HCT116 (cell line): ENCODE measurements at regions not wholly inside any gene's neighbourhood (a gene's known extent, or its start where the extent isn't known, plus 50 kb on each side); places are given as distances from the start of the nearest gene placed in this dataset.

Experiments
- ATAC-seq: fragments of 200-7000 bp; cut with Tn5 transposase; 2 replicates; pipeline ENCODE4 v1.9.1; 2020; ENCODE audit warnings: mild to moderate bottlenecking, moderate library complexity
- BruUV-seq: library from RNA; stranded (reverse); fragments of 400-500 nt; replicated peaks from 2 replicates; lab custom pipeline; 2021; lab: Mats Ljungman, UMichigan
- CTCF ChIA-PET: fragments of 300-600 bp; sonication (Branson Sonifier 250); formaldehyde crosslinking; loops from one replicate; lab custom pipeline; 2021; ENCODE audit warnings: antibody characterized with exemption; lab: Charles Lee
- POLR2A ChIA-PET: fragments of 300-600, 350-600 bp; sonication (Branson Sonifier 250); formaldehyde crosslinking; loops from one replicate; lab custom pipeline; 2021; ENCODE audit warnings: antibody characterized with exemption; lab: Charles Lee
- RAD21 ChIA-PET, 2 experiments: fragments of 300-600 bp; sonication (Branson Sonifier 250); formaldehyde crosslinking; loops; one replicate each; lab custom pipeline; 2023; ENCODE audit warnings: low total read pairs in 2 of 2; ENCODE audit not compliant: uncharacterized antibody in 2 of 2, unreplicated experiment in 2 of 2, low non-redundant PET in 1 of 2; lab: Charles Lee
- DNase-seq: peaks from one replicate; pipeline ENCODE4 v3.0.0-alpha.2; 2010; ENCODE audit warnings: low read depth, low spot score
- H2AFZ ChIP-seq: fragments of 200-600 bp; shearing (Covaris generic), sonication (generic); 2 replicates; pipeline ENCODE4 v1.6.1; 2017; ENCODE audit warnings: low read depth, mixed run types, mixed read lengths, antibody characterized with exemption, low read length; ENCODE audit not compliant: poor library complexity, severe bottlenecking
- H3K27ac ChIP-seq: 2 replicates; pipeline ENCODE4 v1.5.1; 2012; ENCODE audit warnings: low read depth, low read length
- H3K27me3 ChIP-seq: fragments of 200-600 bp; sonication (generic); 2 replicates; pipeline ENCODE4 v1.6.1; 2016; ENCODE audit warnings: mixed run types, low read length, mixed read lengths; ENCODE audit not compliant: insufficient read depth
- H3K36me3 ChIP-seq, 2 experiments: fragments of 200-500 bp in 1 of 2; fragments of 200-600 bp in 1 of 2; sonication (Bioruptor generic) in 1 of 2; sonication (generic) in 1 of 2; 2 replicates each; pipeline versions ENCODE4 v1.5.1 to v1.6.1; 2014 to 2016; ENCODE audit warnings: low read length in 2 of 2, inconsistent platforms in 1 of 2, mixed read lengths in 1 of 2, mixed run types in 1 of 2; ENCODE audit not compliant: insufficient read depth in 2 of 2, control insufficient read depth in 1 of 2
- H3K4me1 ChIP-seq, 2 experiments: fragments of 200-600 bp in 1 of 2; sonication (generic) in 1 of 2; 2 replicates each; pipeline versions ENCODE4 v1.5.1 to v1.6.1; 2012 to 2017; ENCODE audit warnings: low read length in 2 of 2, inconsistent platforms in 1 of 2, mild to moderate bottlenecking in 1 of 2, mixed read lengths in 1 of 2, mixed run types in 1 of 2, moderate library complexity in 1 of 2; ENCODE audit not compliant: insufficient read depth in 2 of 2, control insufficient read depth in 1 of 2
- H3K4me2 ChIP-seq: fragments of 200-600 bp; sonication (generic); 2 replicates; pipeline ENCODE4 v1.6.1; 2017; ENCODE audit warnings: mixed run types, low read length, mixed read lengths
- H3K4me3 ChIP-seq, 2 experiments: fragments of 200-600 bp in 1 of 2; sonication (generic) in 1 of 2; replicated peaks in 1 of 2; 2 replicates each; pipeline ENCODE4 v1.5.1; 2011 to 2016; ENCODE audit warnings: low read length in 2 of 2, control low read depth in 1 of 2, low read depth in 1 of 2, mild to moderate bottlenecking in 1 of 2, mixed read lengths in 1 of 2, mixed run types in 1 of 2
- H3K79me2 ChIP-seq: fragments of 200-600 bp; sonication (generic); 2 replicates; pipeline ENCODE4 v1.6.1; 2017; ENCODE audit warnings: mild to moderate bottlenecking, mixed run types, low read length, moderate library complexity, mixed read lengths; ENCODE audit not compliant: insufficient read depth
- H3K9ac ChIP-seq: fragments of 200-600 bp; sonication (generic); 2 replicates; pipeline ENCODE4 v1.6.1; 2016; ENCODE audit warnings: low read length, mixed read lengths
- H3K9me2 ChIP-seq: fragments of 200-600 bp; sonication (generic), shearing (Covaris generic); 2 replicates; pipeline ENCODE4 v1.6.1; 2017; ENCODE audit warnings: mixed run types, mild to moderate bottlenecking, moderate library complexity; ENCODE audit not compliant: insufficient read depth
- H3K9me3 ChIP-seq, 2 experiments: fragments of 200-500 bp in 1 of 2; fragments of 200-600 bp in 1 of 2; sonication (Bioruptor generic) in 1 of 2; sonication (generic) in 1 of 2; 2 replicates each; pipeline ENCODE4 v1.6.1; 2014 to 2017; ENCODE audit warnings: low read length in 2 of 2, mixed read lengths in 2 of 2, inconsistent platforms in 1 of 2, low read depth in 1 of 2, mild to moderate bottlenecking in 1 of 2, mixed run types in 1 of 2, moderate library complexity in 1 of 2; ENCODE audit not compliant: control insufficient read depth in 1 of 2, insufficient read depth in 1 of 2
- H4K20me1 ChIP-seq: fragments of 200-600 bp; sonication (generic), shearing (Covaris generic); 2 replicates; pipeline ENCODE4 v1.6.1; 2017; ENCODE audit warnings: mixed run types, mild to moderate bottlenecking, moderate library complexity; ENCODE audit not compliant: insufficient read depth
- CEBPB ChIP-seq: IDR thresholded peaks from 2 replicates; pipeline ENCODE4 v1.6.1; 2012; ENCODE audit warnings: low read depth
- POLR2A ChIP-seq: IDR thresholded peaks from 2 replicates; pipeline ENCODE4 v1.7.0; 2011; ENCODE audit warnings: borderline replicate concordance; ENCODE audit not compliant: insufficient read depth, insufficient read length; ENCODE audit errors: extremely low read depth
- POLR2AphosphoS5 ChIP-seq: IDR thresholded peaks from 2 replicates; pipeline ENCODE4 v1.6.1; 2011; ENCODE audit warnings: mild to moderate bottlenecking, low read depth, low read length, moderate library complexity
- SIN3A ChIP-seq: IDR thresholded peaks from 2 replicates; pipeline ENCODE4 v1.6.1; 2012; ENCODE audit warnings: low read depth
- ZBTB33 ChIP-seq: IDR thresholded peaks from 2 replicates; pipeline ENCODE4 v1.6.1; 2011; ENCODE audit warnings: mild to moderate bottlenecking, low read length, moderate library complexity; ENCODE audit not compliant: insufficient replicate concordance; ENCODE audit errors: extremely low read depth
- ZFX ChIP-seq: fragments of 450-650 bp; IDR thresholded peaks from 2 replicates; pipeline ENCODE4 v1.6.1; 2017
- intact Hi-C: fragments of 100-400 bp; cut with micrococcal nuclease; formaldehyde crosslinking; loops from 2 replicates; pipeline ENCODE4 v1.10.0; 2022

- no peaks in the 10 kb centered on the region for H3K9me2 ChIP-seq
- RAD21 ChIA-PET: no interaction called here
Observed at GRCh38 chr20:61073376-61073775, 178.7 kb upstream of the CDH4 start.

GRCh38 chr20:61082720-61083119 lies 169.3 kb upstream of the CDH4 start:
- Histone ChIP-seq H3K79me2 (no peaks in the 10 kb centered on the region), H2AFZ (no peak overlapping the region), H3K9ac (no peak overlapping the region), H3K36me3 (no peaks in the 10 kb centered on the region), H3K4me2 (no peak overlapping the region), H4K20me1 (no peaks in the 10 kb centered on the region), H3K27ac (no peak overlapping the region), H3K9me2 (no peaks in the 10 kb centered on the region), H3K9me3 (peaks cover 13 to 42% of the 10 kb centered on the region in 2 experiments; a peak in 2 of 4 replicates), H3K4me1 (no peaks in the 10 kb centered on the region), H3K4me3 (no peak overlapping the region), H3K27me3 (no peaks in the 10 kb centered on the region)
- no TSS peak for BruUV-seq
- ChIA-PET POLR2A (no interaction called here), CTCF (no interaction called here), RAD21 (no interaction called here)
- DNase-seq (no peak), ATAC-seq (no peak)
- no peak for TF ChIP-seq SIN3A
- intact Hi-C loops: no loop called here

More at GRCh38 chr20:61073376-61073775, 178.7 kb upstream of the CDH4 start:
- no peak overlapping the region for H3K4me3 ChIP-seq
- TF ChIP-seq POLR2A: no peak
- TF ChIP-seq POLR2AphosphoS5: no peak
- TF ChIP-seq ZBTB33: no peak
- TF ChIP-seq CEBPB: no peak
- TF ChIP-seq ZFX: no peak
- TF ChIP-seq, all 23 proteins: peak for 0
- Histone ChIP-seq H3K4me2 (no peak overlapping the region), H4K20me1 (no peaks in the 10 kb centered on the region), H2AFZ (no peak overlapping the region), H3K4me1 (no peaks in the 10 kb centered on the region), H3K9ac (no peak overlapping the region), H3K9me3 (peaks cover 9 to 34% of the 10 kb centered on the region in 2 experiments; a peak in 2 of 4 replicates), H3K27me3 (no peaks in the 10 kb centered on the region), H3K79me2 (no peaks in the 10 kb centered on the region), H3K36me3 (no peaks in the 10 kb centered on the region), H3K27ac (no peak overlapping the region)
- BruUV-seq: no TSS peak
- no peak for ATAC-seq
- ChIA-PET POLR2A (no interaction called here), CTCF (no interaction called here)
- intact Hi-C loops: no loop called here
- DNase-seq: no peak
